ENCODE measurements at regions not wholly inside any gene's neighbourhood (a gene's known extent, or its start where the extent isn't known, plus 50 kb on each side); places are given as distances from the start of the nearest gene placed in this dataset.

DNA sequence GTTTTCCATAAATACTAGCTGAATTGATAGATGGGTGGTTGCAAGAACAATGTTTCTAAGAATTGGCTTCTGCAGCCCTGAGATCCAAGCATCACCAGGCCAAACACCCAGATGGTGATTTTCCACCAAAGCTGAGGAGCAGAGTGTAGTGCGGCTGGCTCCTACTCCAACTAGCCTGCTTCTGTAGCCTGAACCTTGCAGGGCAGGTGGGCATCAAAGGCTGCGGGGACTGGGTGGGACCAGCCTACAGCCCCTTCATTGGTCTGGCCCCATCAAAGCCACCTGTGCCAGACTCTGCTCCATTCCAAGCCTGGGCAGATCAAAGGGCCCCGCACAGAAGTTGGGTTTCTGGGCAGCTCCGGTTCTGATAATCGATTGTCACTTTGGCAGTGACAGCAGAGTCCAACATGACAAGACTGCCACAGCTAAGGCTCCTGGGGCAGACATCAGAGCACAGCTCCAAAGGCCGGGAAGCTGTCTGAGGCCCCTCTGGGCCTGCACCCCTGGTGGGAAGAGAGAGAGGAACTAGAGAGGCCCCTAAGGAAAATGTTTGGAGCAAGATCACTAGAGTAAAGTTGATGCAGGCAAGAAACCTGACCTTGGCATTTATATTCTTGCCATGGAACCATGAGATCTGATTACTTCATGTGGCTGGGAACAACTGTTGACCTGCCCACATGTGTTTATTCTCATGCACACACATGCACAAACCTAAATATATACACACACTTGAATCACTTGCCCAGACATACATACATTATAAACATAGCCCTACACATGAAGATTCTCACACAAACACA, 582.9 kb downstream of the INSC start:
- TF ChIP-seq, protein P1, sequence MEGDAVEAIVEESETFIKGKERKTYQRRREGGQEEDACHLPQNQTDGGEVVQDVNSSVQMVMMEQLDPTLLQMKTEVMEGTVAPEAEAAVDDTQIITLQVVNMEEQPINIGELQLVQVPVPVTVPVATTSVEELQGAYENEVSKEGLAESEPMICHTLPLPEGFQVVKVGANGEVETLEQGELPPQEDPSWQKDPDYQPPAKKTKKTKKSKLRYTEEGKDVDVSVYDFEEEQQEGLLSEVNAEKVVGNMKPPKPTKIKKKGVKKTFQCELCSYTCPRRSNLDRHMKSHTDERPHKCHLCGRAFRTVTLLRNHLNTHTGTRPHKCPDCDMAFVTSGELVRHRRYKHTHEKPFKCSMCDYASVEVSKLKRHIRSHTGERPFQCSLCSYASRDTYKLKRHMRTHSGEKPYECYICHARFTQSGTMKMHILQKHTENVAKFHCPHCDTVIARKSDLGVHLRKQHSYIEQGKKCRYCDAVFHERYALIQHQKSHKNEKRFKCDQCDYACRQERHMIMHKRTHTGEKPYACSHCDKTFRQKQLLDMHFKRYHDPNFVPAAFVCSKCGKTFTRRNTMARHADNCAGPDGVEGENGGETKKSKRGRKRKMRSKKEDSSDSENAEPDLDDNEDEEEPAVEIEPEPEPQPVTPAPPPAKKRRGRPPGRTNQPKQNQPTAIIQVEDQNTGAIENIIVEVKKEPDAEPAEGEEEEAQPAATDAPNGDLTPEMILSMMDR (conservative IDR thresholded peaks at IDR 0.05): no peak
- no peak overlapping the region for H3T11ph ChIP-seq (ENCODE audit: low read length)
- peaks cover 10% of the 10 kb centered on the region for H3K27me3 Mint-ChIP-seq (ENCODE audit: low read depth)
- H3K9ac ChIP-seq (ENCODE audit: extremely low read depth, insufficient read length, low read length): no peak overlapping the region
- no peak overlapping the region for H2BK5ac ChIP-seq (ENCODE audit: insufficient read length, low read length)
- H3K36me3 Mint-ChIP-seq (ENCODE audit: insufficient read depth in 1 of 3, low read depth in 3 of 3): 0 out of 7 replicates have a peak, but pooled peaks cover 0 to under 1% (median 0%) of the 10 kb centered on the region in 3 experiments
- H3K56ac ChIP-seq (ENCODE audit: insufficient read length, low read depth, low read length): no peak overlapping the region
- H2BK12ac ChIP-seq (ENCODE audit: insufficient read length, low read depth, low read length): no peak overlapping the region
- no peak overlapping the region for H3K14ac ChIP-seq (ENCODE audit: insufficient read depth, low read length)
- no peak overlapping the region for H3K27ac ChIP-seq (ENCODE audit: insufficient read length, low read depth, low read length)
- H4K91ac ChIP-seq (ENCODE audit: insufficient read length, low read depth, low read length): no peak overlapping the region
- H3K27ac Mint-ChIP-seq: no peak overlapping the region; a peak in 1 of 7 replicates
- no peaks in the 10 kb centered on the region for H3K23me2 ChIP-seq (ENCODE audit: insufficient read length, low read depth, low read length, poor library complexity, severe bottlenecking)
- no peak overlapping the region for H2BK15ac ChIP-seq (ENCODE audit: low read depth, low read length)
- no peak for DNase-seq
- H3K4me3 Mint-ChIP-seq: no peak overlapping the region
- no peak overlapping the region for H3K18ac ChIP-seq (ENCODE audit: insufficient read length, low read depth, low read length)
- H3K79me1 ChIP-seq (ENCODE audit: insufficient read depth, low read depth, low read length, poor library complexity, severe bottlenecking): no peaks in the 10 kb centered on the region
- no peaks in the 10 kb centered on the region for H3K4me1 Mint-ChIP-seq
- H4K5ac ChIP-seq (ENCODE audit: insufficient read length, low read depth, low read length): no peak overlapping the region
- H4K20me1 ChIP-seq (ENCODE audit: control insufficient read depth, insufficient read depth, insufficient read length): no peaks in the 10 kb centered on the region
- H3K4ac ChIP-seq (ENCODE audit: low read depth, low read length): no peak overlapping the region
- no CpG with 5 or more reads among the region's 6 CpGs for WGBS (ENCODE audit: extremely low coverage, insufficient read length, low lambda C conversion rate)
- no peak overlapping the region for H2BK20ac ChIP-seq (ENCODE audit: low read depth, low read length, poor library complexity, severe bottlenecking)
- H3K9me3 Mint-ChIP-seq: no peaks in the 10 kb centered on the region
- H4K8ac ChIP-seq (replicated peaks; ENCODE audit: insufficient read length, low read depth, low read length): no peak overlapping the region
- no peaks in the 10 kb centered on the region for H3K9me3 ChIP-seq (ENCODE audit: control insufficient read depth, low read depth, low read length)
- H2AK5ac ChIP-seq (ENCODE audit: insufficient read length, low read length): no peak overlapping the region
- no peaks in the 10 kb centered on the region for H3K27me3 ChIP-seq (ENCODE audit: insufficient read depth, low read length)
- no peak overlapping the region for H3K23ac ChIP-seq (ENCODE audit: insufficient read length, low read depth, low read length)
- H2BK120ac ChIP-seq (ENCODE audit: low read depth, low read length, poor library complexity, severe bottlenecking): no peak overlapping the region
- H3K4me2 ChIP-seq (ENCODE audit: insufficient read depth, insufficient read length, low read length): no peak overlapping the region
- H3K4me1 ChIP-seq (ENCODE audit: insufficient read depth, low read length): no peaks in the 10 kb centered on the region
- H2AFZ ChIP-seq (ENCODE audit: low read length): no peak overlapping the region
- no peaks in the 10 kb centered on the region for H3K79me2 ChIP-seq (ENCODE audit: insufficient read depth, low read length)

Data from H9 (cell line).